IPS DF 6.9 (cell line): ENCODE measurements at regions not wholly inside any gene's neighbourhood (a gene's known extent, or its start where the extent isn't known, plus 50 kb on each side); places are given as distances from the start of the nearest gene placed in this dataset.

ENCODE experiments used
- DNase-seq: peaks from one replicate; pipeline ENCODE4 v3.0.0-alpha.2; 2013; ENCODE audit warnings: low read depth, low spot score
- H3K27ac ChIP-seq: one replicate; pipeline ENCODE4 v1.5.1; 2013; ENCODE audit warnings: low read length, control low read depth
- H3K27me3 ChIP-seq: 2 replicates; pipeline ENCODE4 v1.6.1; 2013; ENCODE audit warnings: mild to moderate bottlenecking, low read length; ENCODE audit not compliant: control insufficient read depth, insufficient read depth
- H3K36me3 ChIP-seq: 2 replicates; pipeline ENCODE4 v1.6.1; 2013; ENCODE audit warnings: low read length; ENCODE audit not compliant: control insufficient read depth, insufficient read depth
- H3K4me1 ChIP-seq: 2 replicates; pipeline ENCODE4 v1.6.1; 2013; ENCODE audit warnings: low read length; ENCODE audit not compliant: control insufficient read depth, insufficient read depth
- H3K4me3 ChIP-seq: 2 replicates; pipeline ENCODE4 v1.5.1; 2013; ENCODE audit warnings: mild to moderate bottlenecking, low read length
- H3K9me3 ChIP-seq: 2 replicates; pipeline ENCODE4 v1.6.1; 2013; ENCODE audit warnings: low read length, inconsistent platforms; ENCODE audit not compliant: control insufficient read depth, insufficient read depth
- WGBS: extraction: QIAGEN DNeasy Blood & Tissue Kit; methylation state at CpG from one replicate; pipeline ENCODE4 v1.1.7; 2013; ENCODE audit warnings: mixed read lengths, missing lambda C conversion rate; ENCODE audit not compliant: insufficient read length, insufficient coverage; 5-methylcytosine and 5-hydroxymethylcytosine counted together

GRCh38 chr11:122024278-122024677, 91.7 kb downstream of the BLID start:
- no peaks in the 10 kb centered on the region for H3K27me3 ChIP-seq
- no CpG with 5 or more reads among the region's 3 CpGs for WGBS
- no peaks in the 10 kb centered on the region for H3K36me3 ChIP-seq
- DNase-seq: no peak
- no peak overlapping the region for H3K4me3 ChIP-seq
- no peaks in the 10 kb centered on the region for H3K4me1 ChIP-seq
- no peak overlapping the region for H3K27ac ChIP-seq
- H3K9me3 ChIP-seq: no peaks in the 10 kb centered on the region

- Histone ChIP-seq H3K27ac (no peak overlapping the region), H3K27me3 (no peaks in the 10 kb centered on the region), H3K4me1 (no peaks in the 10 kb centered on the region), H3K36me3 (no peaks in the 10 kb centered on the region), H3K4me3 (no peak overlapping the region), H3K9me3 (no peaks in the 10 kb centered on the region)
- no CpG with 5 or more reads among the region's 8 CpGs for WGBS
- no peak for DNase-seq
These were observed 92.3 kb downstream of the BLID start for GRCh38 chr11:122023614-122024250.

- H3K36me3 ChIP-seq: no peaks in the 10 kb centered on the region
- WGBS: no CpG with 5 or more reads among the region's 6 CpGs
- H3K4me3 ChIP-seq: no peak overlapping the region
- no peaks in the 10 kb centered on the region for H3K27me3 ChIP-seq
- H3K27ac ChIP-seq: no peak overlapping the region
- DNase-seq: no peak
- no peaks in the 10 kb centered on the region for H3K4me1 ChIP-seq
- no peaks in the 10 kb centered on the region for H3K9me3 ChIP-seq
These were observed 93.4 kb downstream of the BLID start for GRCh38 chr11:122022646-122023045.

GRCh38 chr11:122020902-122021301, 95.1 kb downstream of the BLID start:
- DNase-seq: no peak
- WGBS: no CpG with 5 or more reads among the region's 2 CpGs
- Histone ChIP-seq H3K36me3 (no peaks in the 10 kb centered on the region), H3K4me3 (no peak overlapping the region), H3K27ac (no peak overlapping the region), H3K27me3 (no peaks in the 10 kb centered on the region), H3K9me3 (no peaks in the 10 kb centered on the region), H3K4me1 (no peaks in the 10 kb centered on the region)

GRCh38 chr11:122019908-122020694, 95.9 kb downstream of the BLID start:
- no CpG with 5 or more reads among the region's 3 CpGs for WGBS
- no peaks in the 10 kb centered on the region for H3K36me3 ChIP-seq
- no peak for DNase-seq
- no peaks in the 10 kb centered on the region for H3K9me3 ChIP-seq
- H3K27me3 ChIP-seq: no peaks in the 10 kb centered on the region
- no peaks in the 10 kb centered on the region for H3K4me1 ChIP-seq
- H3K4me3 ChIP-seq: no peak overlapping the region
- H3K27ac ChIP-seq: no peak overlapping the region

GRCh38 chr11:122007601-122008071, 108.4 kb downstream of the BLID start:
- Histone ChIP-seq H3K27ac (no peak overlapping the region), H3K27me3 (no peaks in the 10 kb centered on the region), H3K9me3 (no peaks in the 10 kb centered on the region), H3K4me3 (no peak overlapping the region), H3K4me1 (no peaks in the 10 kb centered on the region), H3K36me3 (no peaks in the 10 kb centered on the region)
- no CpG with 5 or more reads among the region's 4 CpGs for WGBS
- no peak for DNase-seq

- no CpG with 5 or more reads among the region's 1 CpG for WGBS
- Histone ChIP-seq H3K27me3 (no peaks in the 10 kb centered on the region), H3K4me1 (no peaks in the 10 kb centered on the region), H3K36me3 (no peaks in the 10 kb centered on the region), H3K9me3 (no peaks in the 10 kb centered on the region), H3K27ac (no peak overlapping the region), H3K4me3 (no peak overlapping the region)
- no peak for DNase-seq
These were observed 111.6 kb downstream of the BLID start for GRCh38 chr11:122004446-122004845.

- no peak for DNase-seq
- no CpG with 5 or more reads among the region's 1 CpG for WGBS
- no peak overlapping the region for H3K4me3 ChIP-seq
- no peaks in the 10 kb centered on the region for H3K4me1 ChIP-seq
- H3K27ac ChIP-seq: no peak overlapping the region
- no peaks in the 10 kb centered on the region for H3K36me3 ChIP-seq
- no peaks in the 10 kb centered on the region for H3K9me3 ChIP-seq
- no peaks in the 10 kb centered on the region for H3K27me3 ChIP-seq
These were observed 113.1 kb downstream of the BLID start for GRCh38 chr11:122002926-122003325.

GRCh38 chr11:122002047-122002446, 114.0 kb downstream of the BLID start:
- no CpG with 5 or more reads among the region's 1 CpG for WGBS

GRCh38 chr11:121999651-122000050, 116.4 kb downstream of the BLID start:
- H3K36me3 ChIP-seq: no peaks in the 10 kb centered on the region
- DNase-seq: no peak
- no peaks in the 10 kb centered on the region for H3K27me3 ChIP-seq
- WGBS: no CpG with 5 or more reads among the region's 2 CpGs
- H3K27ac ChIP-seq: no peak overlapping the region
- H3K4me1 ChIP-seq: no peaks in the 10 kb centered on the region
- no peaks in the 10 kb centered on the region for H3K9me3 ChIP-seq
- H3K4me3 ChIP-seq: no peak overlapping the region

More at GRCh38 chr11:122002047-122002446, 114.0 kb downstream of the BLID start:
- Histone ChIP-seq H3K27ac (no peak overlapping the region), H3K4me3 (no peak overlapping the region), H3K9me3 (no peaks in the 10 kb centered on the region), H3K36me3 (no peaks in the 10 kb centered on the region), H3K27me3 (no peaks in the 10 kb centered on the region), H3K4me1 (no peaks in the 10 kb centered on the region)
- no peak for DNase-seq
